ENCODE measurements at regions not wholly inside any gene's neighbourhood (a gene's known extent, or its start where the extent isn't known, plus 50 kb on each side); places are given as distances from the start of the nearest gene placed in this dataset.

- no peak for DNase-seq (ENCODE audit: low read depth in 1 of 2, low spot score in 1 of 2)
Observed at GRCh38 chr3:17810759-17811158, 68.3 kb upstream of the TBC1D5 start.

DNA sequence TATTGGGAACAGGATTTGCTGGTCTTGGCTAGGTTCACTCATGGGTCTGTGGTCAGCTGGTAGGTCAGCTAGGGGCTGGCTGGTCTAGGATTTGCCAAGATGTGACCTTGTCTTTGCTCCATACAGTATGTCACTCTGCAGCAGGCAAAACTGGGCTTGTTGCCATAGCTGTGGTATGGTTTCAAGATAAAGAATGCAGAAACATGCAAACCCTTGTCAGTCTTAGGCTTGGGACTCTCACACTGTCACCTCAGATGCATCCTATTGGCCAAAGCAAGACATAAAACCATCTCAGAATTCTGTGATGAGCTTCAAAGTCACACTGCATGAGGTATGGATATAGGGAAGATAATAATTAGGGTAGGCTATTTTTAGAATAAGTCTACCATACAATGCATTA, 66.6 kb upstream of the TBC1D5 start:
- DNase-seq (ENCODE audit: low read depth in 1 of 2, low spot score in 1 of 2), result no peak

DNA sequence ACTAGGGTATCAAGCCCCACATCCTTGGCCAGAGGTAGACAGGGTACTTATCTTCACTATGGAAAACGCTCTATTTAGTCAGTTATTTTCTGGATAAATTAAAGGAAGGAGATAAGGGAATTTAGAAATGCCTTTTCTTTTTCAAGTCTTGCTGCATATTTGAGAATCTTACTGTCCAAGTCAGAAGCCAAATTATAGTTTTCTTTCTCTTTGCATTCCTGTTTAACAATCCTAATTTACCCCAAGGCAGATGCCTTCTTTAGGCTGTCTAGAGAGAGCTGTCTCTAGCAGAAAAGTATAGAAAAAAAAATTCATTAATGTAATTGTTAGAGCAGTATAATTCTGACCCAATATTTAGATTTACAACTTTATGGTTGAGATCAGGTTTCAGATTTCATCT, 64.4 kb upstream of the TBC1D5 start:
- DNase-seq (ENCODE audit: low read depth in 1 of 2, low spot score in 1 of 2), result no peak

GRCh38 chr3:17806201-17806600, 63.8 kb upstream of the TBC1D5 start:
- DNase-seq (ENCODE audit: low read depth in 1 of 2, low spot score in 1 of 2), result no peak

GRCh38 chr3:17805461-17805940, 63.1 kb upstream of the TBC1D5 start:
- DNase-seq (ENCODE audit: low read depth in 1 of 2, low spot score in 1 of 2), result no peak

GRCh38 chr3:17802950-17803349, 60.5 kb upstream of the TBC1D5 start:
- DNase-seq (ENCODE audit: low read depth in 1 of 2, low spot score in 1 of 2), result no peak

GRCh38 chr3:17801131-17801530, 58.7 kb upstream of the TBC1D5 start:
- DNase-seq (ENCODE audit: low read depth in 1 of 2, low spot score in 1 of 2), result no peak

- no peak for DNase-seq (ENCODE audit: low read depth in 1 of 2, low spot score in 1 of 2)
Observed at GRCh38 chr3:17800232-17800631, 57.8 kb upstream of the TBC1D5 start.

- DNase-seq (ENCODE audit: low read depth in 1 of 2, low spot score in 1 of 2), result no peak
Observed at GRCh38 chr3:17799312-17799711, 56.9 kb upstream of the TBC1D5 start.

- no peak for DNase-seq (ENCODE audit: low read depth in 1 of 2, low spot score in 1 of 2)
Observed at GRCh38 chr3:17798000-17798399, 55.6 kb upstream of the TBC1D5 start.

- no peak for DNase-seq (ENCODE audit: low read depth in 1 of 2, low spot score in 1 of 2)
Observed at GRCh38 chr3:17795711-17796110, 53.3 kb upstream of the TBC1D5 start.

- no peak for DNase-seq (ENCODE audit: low read depth in 1 of 2, low spot score in 1 of 2)
Observed at GRCh38 chr3:17795280-17795679, 52.8 kb upstream of the TBC1D5 start.

DNA sequence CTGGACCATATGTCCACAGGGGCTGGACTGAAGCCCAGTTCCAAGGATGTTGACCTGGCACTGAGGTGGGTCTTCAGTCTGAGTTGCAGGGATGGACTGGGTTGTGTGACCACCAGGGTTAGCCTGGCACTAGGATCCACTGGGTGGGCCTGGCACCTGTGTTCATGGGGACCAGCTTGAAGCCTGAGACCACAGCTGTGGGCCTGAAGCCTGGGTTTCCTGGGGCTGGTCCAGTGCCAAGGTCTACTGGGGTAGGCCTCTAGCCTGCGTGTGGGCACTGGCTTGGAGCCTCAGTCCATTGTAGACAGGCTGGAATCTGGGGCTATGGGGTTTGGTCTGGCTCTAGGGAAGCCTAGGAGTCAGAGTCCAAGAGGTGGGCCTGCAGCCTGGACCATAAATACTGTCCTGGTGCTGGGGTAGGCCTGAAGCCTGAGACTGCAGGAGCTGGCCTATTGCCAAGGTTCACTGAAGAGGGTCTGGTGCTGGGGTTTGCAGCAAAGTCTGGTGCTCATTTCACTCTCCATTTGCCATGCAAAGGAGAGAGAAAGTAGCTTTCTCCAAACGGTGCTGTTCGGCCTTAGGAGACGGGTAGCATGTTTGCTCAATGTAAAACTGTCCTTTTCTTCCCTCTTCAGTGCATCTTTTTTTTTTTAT, 51.2 kb upstream of the TBC1D5 start:
- no peak for DNase-seq (ENCODE audit: low read depth in 1 of 2, low spot score in 1 of 2)

All from stimulated activated CD4-positive, alpha-beta T cell treated with anti-CD3 and anti-CD28 coated beads, Interleukin-15, amount 100 ng/mL, for 1 hour (primary cell).